ENCODE measurements at regions not wholly inside any gene's neighbourhood (a gene's known extent, or its start where the extent isn't known, plus 50 kb on each side); places are given as distances from the start of the nearest gene placed in this dataset.

GRCh38 chr6:43944908-43945767, 175.1 kb downstream of the VEGFA start:
- CTCF ChIA-PET = interaction anchor here (0.6 to 1.5 kb wide), 2 partner anchors 130 to 416 kb away, joined by 3 to 5 read pairs; no protein-coding TSS in a partner anchor
- no peaks in the 10 kb centered on the region for H3K4me1 Mint-ChIP-seq (ENCODE audit: insufficient read depth, unreplicated experiment)
- no peak overlapping the region for H3K27ac Mint-ChIP-seq (ENCODE audit: low read depth, unreplicated experiment)
- no peak for DNase-seq (ENCODE audit: unreplicated experiment)
- no peaks in the 10 kb centered on the region for H3K27me3 Mint-ChIP-seq (ENCODE audit: insufficient read depth, unreplicated experiment)
- no peaks in the 10 kb centered on the region for H3K36me3 Mint-ChIP-seq (ENCODE audit: insufficient read depth, unreplicated experiment)
- H3K4me3 Mint-ChIP-seq (ENCODE audit: unreplicated experiment) = no peak overlapping the region
- intact Hi-C loops (cut with micrococcal nuclease) = no loop called here
- no peak for TF ChIP-seq CTCF (IDR thresholded peaks at IDR 0.05; ENCODE audit: unreplicated experiment)
- POLR2A ChIA-PET = no interaction called here
- H3K9me3 Mint-ChIP-seq (ENCODE audit: unreplicated experiment) = no peaks in the 10 kb centered on the region
- no TSS peak for BruUV-seq (replicated peaks)

- DNase-seq (ENCODE audit: unreplicated experiment) = peak; percentile 11
Measured at GRCh38 chr6:43943781-43944250, 173.8 kb downstream of the VEGFA start.

GRCh38 chr6:43943099-43943766, 173.2 kb downstream of the VEGFA start:
- Mint-ChIP-seq H3K27ac (ENCODE audit: low read depth, unreplicated experiment) (no peak overlapping the region), H3K4me1 (ENCODE audit: insufficient read depth, unreplicated experiment) (no peaks in the 10 kb centered on the region), H3K9me3 (ENCODE audit: unreplicated experiment) (no peaks in the 10 kb centered on the region), H3K27me3 (ENCODE audit: insufficient read depth, unreplicated experiment) (no peaks in the 10 kb centered on the region), H3K4me3 (ENCODE audit: unreplicated experiment) (no peak overlapping the region), H3K36me3 (ENCODE audit: insufficient read depth, unreplicated experiment) (no peaks in the 10 kb centered on the region)
- ChIA-PET CTCF (interaction anchor here (1.0 kb wide), 1 partner anchor 13 kb away, joined by 3 read pairs; no protein-coding TSS in a partner anchor), POLR2A (interaction anchor here (0.6 kb wide), 1 partner anchor 255 kb away, joined by 3 read pairs; no protein-coding TSS in a partner anchor)
- TF ChIP-seq CTCF (IDR thresholded peaks at IDR 0.05; ENCODE audit: unreplicated experiment) = no peak
- DNase-seq (ENCODE audit: unreplicated experiment) = no peak
- no TSS peak for BruUV-seq (replicated peaks)
- intact Hi-C loops (cut with micrococcal nuclease) = no loop called here

More at GRCh38 chr6:43943781-43944250, 173.8 kb downstream of the VEGFA start:
- H3K4me3 Mint-ChIP-seq (ENCODE audit: unreplicated experiment) = no peak overlapping the region
- no peak for TF ChIP-seq CTCF (IDR thresholded peaks at IDR 0.05; ENCODE audit: unreplicated experiment)
- ChIA-PET CTCF (no interaction called here), POLR2A (interaction anchor here (0.6 kb wide), 1 partner anchor 256 kb away, joined by 3 read pairs; no protein-coding TSS in a partner anchor)
- no peaks in the 10 kb centered on the region for H3K36me3 Mint-ChIP-seq (ENCODE audit: insufficient read depth, unreplicated experiment)
- H3K9me3 Mint-ChIP-seq (ENCODE audit: unreplicated experiment) = no peaks in the 10 kb centered on the region
- BruUV-seq (replicated peaks) = no TSS peak
- intact Hi-C loops (cut with micrococcal nuclease) = no loop called here
- no peaks in the 10 kb centered on the region for H3K27me3 Mint-ChIP-seq (ENCODE audit: insufficient read depth, unreplicated experiment)
- no peak overlapping the region for H3K27ac Mint-ChIP-seq (ENCODE audit: low read depth, unreplicated experiment)
- H3K4me1 Mint-ChIP-seq (ENCODE audit: insufficient read depth, unreplicated experiment) = no peaks in the 10 kb centered on the region

- Mint-ChIP-seq H3K36me3 (ENCODE audit: insufficient read depth, unreplicated experiment) (no peaks in the 10 kb centered on the region), H3K27me3 (ENCODE audit: insufficient read depth, unreplicated experiment) (no peaks in the 10 kb centered on the region), H3K9me3 (ENCODE audit: unreplicated experiment) (no peaks in the 10 kb centered on the region), H3K27ac (ENCODE audit: low read depth, unreplicated experiment) (no peak overlapping the region), H3K4me1 (ENCODE audit: insufficient read depth, unreplicated experiment) (no peaks in the 10 kb centered on the region), H3K4me3 (ENCODE audit: unreplicated experiment) (no peak overlapping the region)
- no peak for TF ChIP-seq CTCF (IDR thresholded peaks at IDR 0.05; ENCODE audit: unreplicated experiment)
- POLR2A ChIA-PET = no interaction called here
- DNase-seq (ENCODE audit: unreplicated experiment) = no peak
- BruUV-seq (replicated peaks) = no TSS peak
- intact Hi-C loops (cut with micrococcal nuclease) = no loop called here
- CTCF ChIA-PET = interaction anchor here (1.0 kb wide), 1 partner anchor 12 kb away, joined by 3 read pairs; no protein-coding TSS in a partner anchor
Measured at GRCh38 chr6:43942616-43943015, 172.6 kb downstream of the VEGFA start.

Measured in MCF 10A (cell line).